SU-DHL-6 (cell line): ENCODE measurements at regions not wholly inside any gene's neighbourhood (a gene's known extent, or its start where the extent isn't known, plus 50 kb on each side); places are given as distances from the start of the nearest gene placed in this dataset.

Experiments
- H2AFZ ChIP-seq: fragments of 200-600 bp; sonication (generic); 2 replicates; pipeline ENCODE4 v1.6.1; 2014; ENCODE audit warnings: low read depth, mild to moderate bottlenecking, moderate library complexity, mixed read lengths, antibody characterized with exemption, low read length; ENCODE audit not compliant: severe bottlenecking
- H3F3A ChIP-seq: fragments of 200-600 bp; shearing (Covaris generic); 2 replicates; pipeline ENCODE4 v1.6.0; 2016; ENCODE audit warnings: antibody characterized with exemption, mild to moderate bottlenecking; ENCODE audit not compliant: insufficient read depth
- H3K27ac ChIP-seq: fragments of 200-600 bp; sonication (generic); 2 replicates; pipeline ENCODE4 v1.5.1; 2016; ENCODE audit warnings: low read depth, mild to moderate bottlenecking, low read length, moderate library complexity, mixed read lengths
- H3K27me3 ChIP-seq: fragments of 200-600 bp; sonication (generic), shearing (Covaris generic); 2 replicates; pipeline ENCODE4 v1.6.0; 2014; ENCODE audit warnings: mild to moderate bottlenecking, low read length
- H3K36me3 ChIP-seq: fragments of 200-600 bp; sonication (generic); 2 replicates; pipeline ENCODE4 v1.6.1; 2014; ENCODE audit warnings: mild to moderate bottlenecking, low read length, mixed read lengths
- H3K4me2 ChIP-seq: fragments of 300-600, 200-600 bp; shearing (Covaris generic), sonication (generic); 2 replicates; pipeline ENCODE4 v1.6.0; 2014; ENCODE audit warnings: low read length, low read depth, mild to moderate bottlenecking; ENCODE audit not compliant: poor library complexity, severe bottlenecking
- H3K4me3 ChIP-seq: fragments of 200-600 bp; sonication (generic); 2 replicates; pipeline ENCODE4 v1.5.1; 2014; ENCODE audit warnings: antibody characterized with exemption, low read length, mild to moderate bottlenecking, mixed read lengths; ENCODE audit not compliant: insufficient read depth, poor library complexity, severe bottlenecking
- H3K79me2 ChIP-seq: fragments of 200-600 bp; sonication (generic); 2 replicates; pipeline ENCODE4 v1.6.1; 2014; ENCODE audit warnings: mild to moderate bottlenecking, low read length, moderate library complexity; ENCODE audit not compliant: insufficient read depth
- H3K9ac ChIP-seq: fragments of 200-600 bp; sonication (generic); 2 replicates; pipeline ENCODE4 v1.7.0; 2014; ENCODE audit warnings: mild to moderate bottlenecking, low read length
- H3K9me2 ChIP-seq: fragments of 200-600 bp; sonication (generic); replicated peaks from 2 replicates; pipeline ENCODE4 v1.6.1; 2014; ENCODE audit warnings: low read length; ENCODE audit not compliant: insufficient read depth
- H3K9me3 ChIP-seq: fragments of 200-600 bp; sonication (generic); 2 replicates; pipeline ENCODE4 v1.6.1; 2014; ENCODE audit warnings: low read length, mixed read lengths; ENCODE audit not compliant: insufficient read depth
- H4K20me1 ChIP-seq: fragments of 200-600 bp; sonication (generic); 2 replicates; pipeline ENCODE4 v1.6.1; 2014; ENCODE audit warnings: low read depth, mild to moderate bottlenecking, antibody characterized with exemption, low read length, moderate library complexity, mixed read lengths
- CTCF ChIP-seq: fragments of 200-600 bp; sonication (generic); IDR thresholded peaks from one replicate; pipeline ENCODE4 v1.5.1; 2017; ENCODE audit warnings: antibody characterized with exemption, mild to moderate bottlenecking, low read length, moderate library complexity; ENCODE audit not compliant: insufficient read depth, poor library complexity, severe bottlenecking
- EZH2phosphoT487 ChIP-seq: fragments of 200-600 bp; sonication (generic), shearing (Covaris generic); conservative IDR thresholded peaks from 2 replicates; pipeline ENCODE4 v1.6.1; 2018; ENCODE audit warnings: mild to moderate bottlenecking, antibody characterized with exemption, low read length, moderate library complexity, mixed read lengths

- H3F3A ChIP-seq: no peaks in the 10 kb centered on the region
- H3K27me3 ChIP-seq: no peaks in the 10 kb centered on the region
- no peak overlapping the region for H2AFZ ChIP-seq
- no peaks in the 10 kb centered on the region; the same call in none of the 2 replicates for H4K20me1 ChIP-seq
- peak overlapping the region; percentile 46 for H3K4me2 ChIP-seq
- H3K4me3 ChIP-seq: no peak overlapping the region
- no peaks in the 10 kb centered on the region for H3K79me2 ChIP-seq
- no peak for TF ChIP-seq EZH2phosphoT487
- H3K9me3 ChIP-seq: no peaks in the 10 kb centered on the region
- no peak overlapping the region for H3K9ac ChIP-seq
- no peaks in the 10 kb centered on the region for H3K36me3 ChIP-seq
- no peak overlapping the region for H3K27ac ChIP-seq
- no peaks in the 10 kb centered on the region for H3K9me2 ChIP-seq
Observed at GRCh38 chr6:144583614-144583954, 298.4 kb downstream of the UTRN start.

- Histone ChIP-seq H3K9me3 (no peaks in the 10 kb centered on the region), H3K9ac (no peak overlapping the region), H3K36me3 (no peaks in the 10 kb centered on the region), H3K9me2 (no peaks in the 10 kb centered on the region), H3K4me3 (no peak overlapping the region), H3K27ac (no peak overlapping the region), H3K4me2 (no peak overlapping the region), H4K20me1 (no peaks in the 10 kb centered on the region; the same call in none of the 2 replicates), H3F3A (no peaks in the 10 kb centered on the region), H3K27me3 (no peaks in the 10 kb centered on the region), H2AFZ (no peak overlapping the region), H3K79me2 (no peaks in the 10 kb centered on the region)
- TF ChIP-seq EZH2phosphoT487 (no peak), CTCF (peak; percentile 63)
Observed at GRCh38 chr6:144585217-144585814, 300.2 kb downstream of the UTRN start.

GRCh38 chr6:144586986-144587385 is 301.9 kb downstream of the UTRN start:
- H3K4me2 ChIP-seq: no peak overlapping the region
- H3K9me2 ChIP-seq: no peaks in the 10 kb centered on the region
- TF ChIP-seq EZH2phosphoT487 (no peak), CTCF (no peak)
- H4K20me1 ChIP-seq: no peaks in the 10 kb centered on the region; the same call in none of the 2 replicates
- no peak overlapping the region for H2AFZ ChIP-seq
- H3F3A ChIP-seq: no peaks in the 10 kb centered on the region
- H3K79me2 ChIP-seq: no peaks in the 10 kb centered on the region
- H3K9ac ChIP-seq: no peak overlapping the region
- H3K27me3 ChIP-seq: no peaks in the 10 kb centered on the region
- no peaks in the 10 kb centered on the region for H3K9me3 ChIP-seq
- H3K4me3 ChIP-seq: no peak overlapping the region
- H3K27ac ChIP-seq: no peak overlapping the region
- no peaks in the 10 kb centered on the region for H3K36me3 ChIP-seq

GRCh38 chr6:144588697-144589325 is 303.7 kb downstream of the UTRN start:
- Histone ChIP-seq H3K36me3 (no peaks in the 10 kb centered on the region), H3K9ac (no peak overlapping the region), H3K79me2 (no peaks in the 10 kb centered on the region), H3F3A (no peaks in the 10 kb centered on the region), H3K27ac (no peak overlapping the region), H2AFZ (no peak overlapping the region), H3K9me2 (no peaks in the 10 kb centered on the region), H3K4me3 (no peak overlapping the region), H3K27me3 (no peaks in the 10 kb centered on the region), H4K20me1 (no peaks in the 10 kb centered on the region; the same call in 1 of the 2 replicates), H3K4me2 (no peak overlapping the region), H3K9me3 (no peaks in the 10 kb centered on the region)
- TF ChIP-seq EZH2phosphoT487: no peak
- no peak for TF ChIP-seq CTCF
